HepG2 (cell line): ENCODE measurements at regions not wholly inside any gene's neighbourhood (a gene's known extent, or its start where the extent isn't known, plus 50 kb on each side); places are given as distances from the start of the nearest gene placed in this dataset.

Source experiments
- ATAC-seq: fragments of 200-7000 bp; cut with Tn5 transposase; 3 replicates; pipeline ENCODE4 v1.9.1; 2020; ENCODE audit warnings: mild to moderate bottlenecking, moderate library complexity
- BruUV-seq: library from RNA; stranded (reverse); fragments of 400-500 nt; replicated peaks from 2 replicates; lab custom pipeline; 2021; lab: Mats Ljungman, UMichigan
- CTCF ChIA-PET: fragments of 300-600 bp; formaldehyde crosslinking; extraction: SDS; loops from one replicate; lab custom pipeline; 2021; ENCODE audit warnings: low total read pairs, inconsistent platforms, low intra/inter-chr PET ratio; lab: Yijun Ruan, JAX
- POLR2A ChIA-PET: fragments of 350-600 bp; sonication (Branson Sonifier 250); formaldehyde crosslinking; loops from one replicate; lab custom pipeline; 2020; ENCODE audit warnings: antibody characterized with exemption, inconsistent platforms; lab: Yijun Ruan, JAX
- DNase-seq: peaks from one replicate; pipeline ENCODE4 v3.0.0-alpha.2; 2015; ENCODE audit warnings: low spot score
- FAIRE-seq: peaks from 3 replicates; lab custom pipeline; 2011; peaks lifted over from hg19 to GRCh38; lab: Jason Lieb, UNC
- H2AFZ ChIP-seq: one replicate; pipeline ENCODE4 v1.6.1; 2011; ENCODE audit warnings: low read length, inconsistent platforms
- H3K27ac ChIP-seq: fragments of 300-600 bp; 3 replicates; pipeline ENCODE4 v1.8.0; 2011; ENCODE audit warnings: mixed run types, mild to moderate bottlenecking, mixed read lengths, low read length, inconsistent platforms; ENCODE audit not compliant: insufficient read depth; ENCODE audit errors: extremely low read length
- H3K27me3 ChIP-seq, 2 experiments: fragments of 200-600 bp in 1 of 2; 2 replicates in 1 of 2; 3 replicates in 1 of 2; pipeline versions ENCODE4 v1.6.0 to v1.8.0; 2011; ENCODE audit warnings: low read length in 2 of 2, mild to moderate bottlenecking in 2 of 2, moderate library complexity in 2 of 2, inconsistent platforms in 1 of 2; ENCODE audit not compliant: insufficient read depth in 2 of 2, control insufficient read depth in 1 of 2
- H3K36me3 ChIP-seq, 2 experiments: fragments of 200-600 bp in 1 of 2; replicated peaks in 1 of 2; 2 replicates in 1 of 2; 3 replicates in 1 of 2; pipeline versions ENCODE4 v1.5.1 to v1.8.0; 2011; ENCODE audit warnings: low read length in 2 of 2, inconsistent platforms in 1 of 2; ENCODE audit not compliant: insufficient read depth in 2 of 2, control insufficient read depth in 1 of 2
- H3K4me1 ChIP-seq: 2 replicates; pipeline ENCODE4 v1.5.1; 2012; ENCODE audit warnings: low read length, inconsistent platforms; ENCODE audit not compliant: insufficient read depth
- H3K4me2 ChIP-seq: 2 replicates; pipeline ENCODE4 v1.6.0; 2011; ENCODE audit warnings: low read depth, low read length, inconsistent platforms
- H3K4me3 ChIP-seq, 3 experiments: fragments of 200-600 bp in 1 of 3; sonication (generic), shearing (Covaris generic) in 1 of 3; replicated peaks in 1 of 3; 2 replicates each; pipeline ENCODE4 v1.5.1; 2011 to 2016; ENCODE audit warnings: low read length in 3 of 3, inconsistent platforms in 2 of 3, low read depth in 2 of 3, mild to moderate bottlenecking in 2 of 3, control low read depth in 1 of 3, mixed read lengths in 1 of 3; ENCODE audit not compliant: insufficient read depth in 1 of 3
- H3K79me2 ChIP-seq: one replicate; pipeline ENCODE4 v1.6.1; 2011; ENCODE audit warnings: low read length, inconsistent platforms; ENCODE audit not compliant: insufficient read depth
- H3K9ac ChIP-seq: 2 replicates; pipeline ENCODE4 v1.6.0; 2011; ENCODE audit warnings: mild to moderate bottlenecking, low read depth, low read length, inconsistent platforms; ENCODE audit not compliant: insufficient read depth
- H3K9me3 ChIP-seq: 2 replicates; pipeline ENCODE4 v1.5.1; 2012; ENCODE audit warnings: mild to moderate bottlenecking, low read length
- H4K20me1 ChIP-seq: 2 replicates; pipeline ENCODE4 v1.6.0; 2011; ENCODE audit warnings: inconsistent platforms, mild to moderate bottlenecking, low read length, moderate library complexity; ENCODE audit not compliant: insufficient read depth
- CCAR2 ChIP-seq: fragments of 200-400 bp; formaldehyde crosslinking; optimal IDR thresholded peaks from 2 replicates; pipeline ENCODE3; 2018; ENCODE audit warnings: low read depth, mild to moderate bottlenecking, low read length, moderate library complexity
- CHD2 ChIP-seq: IDR thresholded peaks from 2 replicates; pipeline ENCODE4 v1.6.1; 2011; ENCODE audit warnings: low read depth, low read length, improper control_type of control experiment
- GRHL1 ChIP-seq: sonication (generic); formaldehyde crosslinking; conservative IDR thresholded peaks from 2 replicates; pipeline ENCODE4 v1.8.0; 2022; ENCODE audit warnings: missing genetic modification reagents
- HOXA7 ChIP-seq: sonication (generic); formaldehyde crosslinking; IDR thresholded peaks from 2 replicates; pipeline ENCODE4 v1.8.1; 2022; ENCODE audit warnings: mild to moderate bottlenecking, missing genetic modification reagents, moderate library complexity
- NFIB ChIP-seq: sonication (generic); formaldehyde crosslinking; IDR thresholded peaks from 2 replicates; pipeline ENCODE4 v1.9.0; 2021; ENCODE audit warnings: missing genetic modification reagents, mild to moderate bottlenecking, borderline replicate concordance
- PAF1 ChIP-seq: IDR thresholded peaks from 2 replicates; pipeline ENCODE4 v1.6.1; 2016; ENCODE audit warnings: missing genetic modification reagents, missing compliant biosample characterization
- PRDM10 ChIP-seq: sonication (generic); formaldehyde crosslinking; IDR thresholded peaks from 2 replicates; pipeline ENCODE4 v1.4.0; 2020; ENCODE audit warnings: low read depth, missing genetic modification reagents
- SIX4 ChIP-seq: sonication (generic); formaldehyde crosslinking; IDR thresholded peaks from 2 replicates; pipeline ENCODE4 v1.4.0; 2020; ENCODE audit warnings: missing genetic modification reagents
- TGIF2 ChIP-seq: IDR thresholded peaks from 2 replicates; pipeline ENCODE4 v1.6.1; 2016; ENCODE audit warnings: control low read depth, missing compliant biosample characterization
- THAP11 ChIP-seq: IDR thresholded peaks from 2 replicates; pipeline ENCODE4 v1.6.1; 2016; ENCODE audit warnings: missing biosample characterization, missing genetic modification reagents
- TMF1 ChIP-seq: sonication (generic); formaldehyde crosslinking; IDR thresholded peaks from 2 replicates; pipeline ENCODE4 v1.8.1; 2022; ENCODE audit warnings: low read depth, missing genetic modification reagents
- ZNF350 ChIP-seq: sonication (generic); formaldehyde crosslinking; IDR thresholded peaks from 2 replicates; pipeline ENCODE4 v1.4.0; 2020; ENCODE audit warnings: mild to moderate bottlenecking, low read depth, missing genetic modification reagents, borderline replicate concordance
- ZNF770 ChIP-seq: sonication (generic); formaldehyde crosslinking; IDR thresholded peaks from 2 replicates; pipeline ENCODE4 v1.5.0; 2020; ENCODE audit warnings: mild to moderate bottlenecking, missing genetic modification reagents
- WGBS: methylation state at CpG from one replicate; pipeline ENCODE4 v1.1.6; 2017; ENCODE audit warnings: low lambda C conversion rate; 5-methylcytosine and 5-hydroxymethylcytosine counted together
- in situ Hi-C: cut with HindIII; loops from 2 replicates; pipeline ENCODE4 v1.10.0; 2017; ENCODE audit warnings: low pct_unique_long_range_greater_than_20kb; ENCODE audit not compliant: extremely low pct_ligation_motif_present
- intact Hi-C: fragments of 100-400 bp; cut with micrococcal nuclease; formaldehyde crosslinking; loops from one replicate; pipeline ENCODE4 v1.10.0; 2022; ENCODE audit not compliant: unreplicated experiment

- TF ChIP-seq PRDM10 (CRISPR knock-in tag): no peak
- TF ChIP-seq, all 625 proteins: peak for 0
Measured at GRCh38 chr11:29271616-29272015, 745.2 kb downstream of the KCNA4 start (continued).

GRCh38 chr11:29268733-29269132, 748.1 kb downstream of the KCNA4 start:
- 3% methylated on average over 2 of the region's 2 CpGs for WGBS
- POLR2A ChIA-PET: interaction anchor here (0.7 kb wide), 1 partner anchor 53 kb away, joined by 3 read pairs; no protein-coding TSS in a partner anchor
- TF ChIP-seq TGIF2 (CRISPR knock-in tag): no peak
- no peak for TF ChIP-seq CCAR2
- TF ChIP-seq ZNF350 (CRISPR knock-in tag): no peak
- no peak for TF ChIP-seq NFIB (CRISPR knock-in tag)
- TF ChIP-seq TMF1 (CRISPR knock-in tag): no peak
- no peak for TF ChIP-seq CHD2
- TF ChIP-seq PAF1 (CRISPR knock-in tag): no peak
- TF ChIP-seq HOXA7 (CRISPR knock-in tag): no peak
- no peak for TF ChIP-seq SIX4
- no peak for TF ChIP-seq GRHL1 (CRISPR knock-in tag)
- no peak for TF ChIP-seq THAP11 (CRISPR knock-in tag)
- no peak for TF ChIP-seq ZNF770 (CRISPR knock-in tag)
- peaks cover 5% of the 10 kb centered on the region; the same call in 1 of the 2 replicates for H3K4me1 ChIP-seq
- H3K27me3 ChIP-seq: no peaks in the 10 kb centered on the region
- H2AFZ ChIP-seq: no peak overlapping the region
- H3K36me3 ChIP-seq: no peaks in the 10 kb centered on the region
- DNase-seq: no peak
- no peak for FAIRE-seq
- no peak overlapping the region for H3K27ac ChIP-seq
- no peak overlapping the region for H3K4me2 ChIP-seq
- ATAC-seq: no peak
- H3K79me2 ChIP-seq: no peaks in the 10 kb centered on the region
- BruUV-seq: no TSS peak
- H3K9me3 ChIP-seq: no peaks in the 10 kb centered on the region
- CTCF ChIA-PET: no interaction called here
- in situ Hi-C loops (no loop called here), intact Hi-C loops (no loop called here)
- H4K20me1 ChIP-seq: no peaks in the 10 kb centered on the region
- H3K4me3 ChIP-seq: no peak overlapping the region
- H3K9ac ChIP-seq: no peak overlapping the region
